ENCODE measurements at regions not wholly inside any gene's neighbourhood (a gene's known extent, or its start where the extent isn't known, plus 50 kb on each side); places are given as distances from the start of the nearest gene placed in this dataset.
"Not testable (repeated sequence)": the region's sequence is repeated elsewhere in the genome, so short reads cannot be mapped to it uniquely, and the experiment has no call there.

DNA sequence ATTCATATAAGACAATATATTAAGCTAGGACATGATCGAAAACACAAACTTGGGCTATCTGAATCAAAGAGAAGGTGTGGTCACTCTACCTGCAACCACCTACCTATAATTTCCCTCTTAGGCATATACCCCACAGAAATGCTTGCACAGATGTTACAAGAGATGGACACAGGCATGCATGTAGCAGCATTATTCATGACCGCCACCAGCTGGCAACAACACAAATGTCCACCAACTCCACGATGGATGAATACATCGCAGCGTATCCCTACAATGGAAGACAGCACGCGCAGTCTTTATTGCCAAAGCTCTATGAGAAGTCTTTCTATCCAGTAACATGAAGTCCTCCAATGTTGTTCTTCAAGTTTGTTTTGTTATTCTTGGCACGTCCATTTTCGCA, 90.8 kb downstream of the ARL4C start:
- DNase-seq (ENCODE audit: low read depth) = no peak

DNA sequence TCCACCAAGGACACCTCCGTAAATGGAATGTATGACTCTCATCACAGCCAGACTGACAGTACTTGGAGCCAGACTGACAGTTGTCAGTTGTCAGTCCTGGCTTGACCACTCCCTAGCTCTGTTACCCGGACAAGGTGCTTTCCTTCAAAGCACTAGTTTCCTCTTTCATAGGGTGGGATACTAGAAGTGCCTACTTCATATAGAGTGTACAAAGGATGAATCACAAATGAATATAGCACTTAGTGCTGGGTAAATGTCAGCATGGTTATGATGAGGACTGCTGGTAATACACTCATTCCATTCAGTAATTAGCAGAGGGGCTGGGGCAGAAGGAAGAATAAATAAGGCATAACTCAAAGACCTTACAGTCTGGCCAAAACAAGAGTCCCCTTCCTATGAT, 91.4 kb downstream of the ARL4C start:
- DNase-seq (ENCODE audit: low read depth) = no peak

DNA sequence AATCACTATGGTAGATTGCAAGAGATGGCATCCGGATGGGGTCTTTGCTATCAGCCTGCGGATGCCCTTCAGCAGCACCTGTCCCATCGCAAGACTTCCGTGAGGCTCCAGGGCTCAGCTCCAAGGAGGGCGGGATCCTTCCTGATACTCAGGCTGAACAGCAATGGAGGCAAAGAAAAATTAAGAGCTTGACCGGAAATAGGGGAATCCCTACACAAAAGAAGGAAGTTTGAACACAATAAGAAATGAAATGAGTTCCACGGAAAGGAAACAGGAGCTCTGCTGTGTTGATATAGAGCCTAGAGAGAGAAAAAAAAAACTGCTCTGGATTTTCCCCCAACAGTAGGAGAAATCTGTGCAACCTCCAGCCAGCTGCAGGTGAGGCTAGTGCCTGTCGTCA, 91.9 kb downstream of the ARL4C start:
- DNase-seq (ENCODE audit: low read depth) = no peak

- DNase-seq (ENCODE audit: low read depth) = no peak
These were observed 93.1 kb downstream of the ARL4C start for GRCh38 chr2:234403751-234404150.

DNA sequence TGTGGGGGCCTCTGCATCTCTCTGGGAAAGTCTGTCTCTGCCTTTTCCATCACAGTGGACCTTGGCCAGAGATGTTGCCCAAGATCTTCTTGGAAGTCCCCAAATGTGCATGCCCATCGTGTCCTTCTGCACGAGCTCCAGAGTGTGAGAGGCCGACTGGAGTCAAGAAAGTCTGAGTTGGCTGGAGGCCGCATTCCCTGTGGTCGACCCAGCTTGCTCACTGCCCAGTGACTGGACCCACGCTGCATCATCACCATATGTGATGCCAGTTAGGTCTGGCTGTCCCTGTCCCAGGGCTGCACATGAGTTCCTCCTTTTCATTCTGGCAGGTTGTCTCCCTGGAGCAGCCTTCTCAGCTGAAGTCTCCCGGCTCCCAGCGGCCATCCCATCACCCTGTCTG, 93.8 kb downstream of the ARL4C start:
- DNase-seq (ENCODE audit: low read depth) = no peak

- no peak for DNase-seq (ENCODE audit: low read depth)
These were observed 95.5 kb downstream of the ARL4C start for GRCh38 chr2:234401426-234401825.

DNA sequence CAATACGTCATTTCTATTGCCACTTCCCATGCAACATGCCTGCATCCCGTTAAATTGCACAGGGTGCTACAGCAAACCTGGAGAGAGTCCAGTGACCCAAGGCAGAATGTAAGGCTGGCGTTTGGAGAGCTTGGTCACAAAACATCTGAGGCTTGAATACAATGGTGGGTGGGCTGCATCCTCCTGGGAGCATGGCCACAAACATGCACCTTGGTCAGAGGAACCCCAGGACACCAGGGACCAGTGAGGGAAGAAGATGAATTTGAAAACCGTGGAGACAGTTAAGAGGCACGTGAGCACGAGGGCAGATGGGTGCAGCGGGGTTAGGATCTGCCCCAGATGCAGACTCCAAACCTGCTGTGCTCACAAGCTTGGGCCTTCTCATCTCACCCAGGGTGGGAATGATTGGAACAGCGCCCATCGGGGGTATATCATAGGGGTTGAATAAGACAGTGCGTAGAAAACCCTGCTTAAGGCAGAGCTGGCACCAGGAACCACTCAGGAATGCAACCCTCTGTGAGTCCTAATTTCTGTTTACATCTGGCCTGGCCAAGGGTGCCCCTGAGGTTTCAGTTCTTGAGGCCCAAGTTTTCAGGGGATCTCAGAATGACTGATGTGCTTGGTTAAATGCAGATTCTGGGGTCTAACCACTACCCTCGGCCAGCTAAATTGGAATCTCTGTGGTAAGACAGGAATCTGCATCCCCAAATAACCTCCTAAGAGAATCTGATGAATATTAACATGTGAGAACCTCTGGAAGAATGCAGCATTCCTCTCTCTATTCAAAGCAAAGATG, 97.2 kb downstream of the ARL4C start:
- DNase-seq (ENCODE audit: low read depth) = no peak

GRCh38 chr2:234398531-234398930, 98.3 kb downstream of the ARL4C start:
- DNase-seq (ENCODE audit: low read depth) = no peak

DNA sequence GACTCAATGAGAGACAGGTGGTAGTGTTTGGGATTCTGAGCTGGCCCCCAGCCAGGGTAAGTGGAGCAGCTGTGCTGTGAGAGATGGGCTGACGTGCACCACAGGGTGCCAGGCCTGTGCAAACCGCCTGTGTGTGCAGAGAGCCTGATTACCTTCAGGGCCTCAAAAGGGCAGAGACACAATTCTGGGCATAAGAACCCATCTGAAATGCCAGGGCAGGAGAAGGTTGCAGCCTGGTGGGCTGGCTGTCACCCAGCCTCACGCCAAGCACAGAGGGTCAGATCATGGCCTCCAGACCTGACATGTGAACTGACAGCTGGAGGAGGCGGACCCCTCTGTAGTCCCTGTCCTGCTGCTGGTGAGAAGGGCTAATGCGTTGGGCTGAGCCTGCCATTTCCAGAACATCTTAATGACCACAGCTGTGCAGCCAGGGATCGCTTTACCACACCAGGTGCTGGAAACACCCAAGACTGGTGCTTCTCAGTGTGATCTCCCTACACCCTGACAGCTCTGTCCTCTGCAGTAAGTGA, 100.9 kb downstream of the ARL4C start:
- no peak for DNase-seq (ENCODE audit: low read depth)

DNA sequence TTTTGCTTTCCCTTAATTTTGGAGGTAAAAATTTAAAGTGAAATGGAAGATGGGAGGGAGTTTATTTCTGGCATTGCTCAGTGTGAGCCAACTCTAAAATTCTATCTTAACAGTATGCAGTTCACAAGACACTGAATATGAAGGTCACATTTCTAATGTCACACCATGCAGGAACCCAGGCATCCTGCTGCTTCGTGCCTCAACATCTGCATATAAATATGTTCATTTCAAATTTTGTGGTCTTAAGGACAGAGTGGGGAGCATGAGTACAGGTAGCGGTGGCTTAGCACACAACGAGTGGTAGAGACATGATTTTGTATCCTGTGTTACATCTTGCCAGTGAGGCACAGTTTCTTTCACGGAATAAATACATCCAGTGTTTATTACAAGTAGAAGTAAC, 102.4 kb downstream of the ARL4C start:
- no peak for DNase-seq (ENCODE audit: low read depth)

- DNase-seq (ENCODE audit: low read depth) = no peak
These were observed 103.5 kb downstream of the ARL4C start for GRCh38 chr2:234393354-234393753.

DNA sequence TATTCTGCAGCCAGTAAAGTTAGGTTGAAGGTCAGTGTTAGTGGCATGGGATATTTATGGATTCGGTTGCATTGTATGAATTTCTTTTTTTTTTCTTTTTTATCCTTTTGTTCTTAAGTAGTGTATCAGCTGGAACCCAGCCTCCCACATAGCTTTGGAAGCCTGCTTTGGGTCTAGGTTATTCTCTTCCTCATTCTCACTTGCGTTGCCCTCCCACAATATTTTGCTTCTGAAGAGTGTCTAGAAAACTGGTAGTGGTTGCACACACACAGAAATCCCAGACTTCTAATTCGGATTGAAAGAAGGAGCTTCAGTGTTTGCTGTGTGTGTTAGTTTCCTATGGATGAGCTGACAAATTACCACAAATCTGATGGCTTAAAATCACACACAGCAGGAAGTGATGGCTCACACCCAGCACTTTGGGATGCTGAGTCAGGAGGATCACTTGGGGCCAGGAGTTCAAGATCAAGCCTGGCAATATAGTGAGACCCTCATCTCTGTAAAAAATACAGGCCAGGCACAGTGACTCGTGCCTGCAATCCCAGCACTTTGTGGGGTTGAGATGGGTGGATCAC, 104.8 kb downstream of the ARL4C start:
- DNase-seq (ENCODE audit: low read depth) = no peak

DNA sequence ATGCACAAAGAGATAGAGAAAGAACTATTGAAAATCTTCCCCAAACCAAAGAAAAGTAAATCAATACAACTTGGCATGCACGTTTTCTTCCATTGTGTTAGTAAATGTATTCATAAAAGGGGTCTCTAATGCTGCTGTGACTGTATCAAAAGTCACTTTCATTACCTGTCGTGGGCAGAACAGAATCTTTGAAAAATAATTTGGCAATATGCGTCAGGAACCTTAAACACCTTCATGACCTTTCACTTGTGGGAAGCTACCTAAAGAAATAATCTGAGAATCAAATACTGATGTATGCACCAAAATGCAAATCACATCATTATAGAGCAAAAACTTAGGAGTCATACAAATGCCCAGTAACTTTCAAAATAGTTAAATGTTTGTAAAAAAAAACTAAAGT, 105.3 kb downstream of the ARL4C start:
- DNase-seq (ENCODE audit: low read depth) = no peak

- not testable (repeated sequence) for DNase-seq (ENCODE audit: low read depth)
These were observed 107.2 kb downstream of the ARL4C start for GRCh38 chr2:234389661-234390060.

DNA sequence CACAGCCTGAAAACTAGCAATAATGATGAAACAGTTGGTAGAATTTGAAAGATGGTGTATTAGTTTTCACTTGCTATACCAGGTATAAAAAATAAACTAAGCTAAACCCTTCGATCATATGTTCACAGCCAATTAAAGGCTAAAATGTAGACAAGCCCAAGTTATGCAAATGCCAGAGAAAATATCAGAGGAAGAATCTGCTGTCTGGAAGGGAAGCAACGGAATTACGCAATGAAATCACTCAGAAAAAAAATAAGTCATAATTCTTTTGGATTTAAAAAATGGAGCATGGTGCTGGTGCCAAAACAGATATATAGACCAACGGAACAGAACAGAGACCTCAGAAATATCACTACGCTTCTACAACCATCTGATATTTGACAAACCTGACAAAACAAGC, 108.3 kb downstream of the ARL4C start:
- no peak for DNase-seq (ENCODE audit: low read depth)

- no peak for DNase-seq (ENCODE audit: low read depth)
These were observed 109.9 kb downstream of the ARL4C start for GRCh38 chr2:234386971-234387370.

DNA sequence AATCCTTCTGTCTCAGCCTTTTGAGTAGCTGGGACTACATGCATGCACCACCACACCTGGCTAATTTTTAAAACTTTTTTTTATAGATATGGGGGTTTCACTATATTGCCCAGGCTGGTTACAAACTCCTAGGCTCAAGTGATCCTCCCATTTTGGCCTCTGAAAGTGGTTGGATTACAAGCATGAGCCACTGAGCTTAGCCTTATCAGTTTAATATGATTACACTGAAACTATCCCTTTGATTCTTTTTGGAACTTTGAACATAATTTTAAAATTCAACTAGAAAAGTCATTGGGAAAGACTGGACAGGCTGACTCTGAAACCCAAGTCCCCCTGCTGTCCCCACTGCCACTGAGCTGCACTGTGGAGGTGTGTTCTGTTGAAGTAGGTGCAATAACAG, 114.8 kb downstream of the ARL4C start:
- no peak for DNase-seq (ENCODE audit: low read depth)

GRCh38 chr2:234378958-234379357, 117.9 kb downstream of the ARL4C start:
- not testable (repeated sequence) for DNase-seq (ENCODE audit: low read depth)

- DNase-seq (ENCODE audit: low read depth) = no peak
These were observed 118.4 kb downstream of the ARL4C start for GRCh38 chr2:234378440-234378839.

DNA sequence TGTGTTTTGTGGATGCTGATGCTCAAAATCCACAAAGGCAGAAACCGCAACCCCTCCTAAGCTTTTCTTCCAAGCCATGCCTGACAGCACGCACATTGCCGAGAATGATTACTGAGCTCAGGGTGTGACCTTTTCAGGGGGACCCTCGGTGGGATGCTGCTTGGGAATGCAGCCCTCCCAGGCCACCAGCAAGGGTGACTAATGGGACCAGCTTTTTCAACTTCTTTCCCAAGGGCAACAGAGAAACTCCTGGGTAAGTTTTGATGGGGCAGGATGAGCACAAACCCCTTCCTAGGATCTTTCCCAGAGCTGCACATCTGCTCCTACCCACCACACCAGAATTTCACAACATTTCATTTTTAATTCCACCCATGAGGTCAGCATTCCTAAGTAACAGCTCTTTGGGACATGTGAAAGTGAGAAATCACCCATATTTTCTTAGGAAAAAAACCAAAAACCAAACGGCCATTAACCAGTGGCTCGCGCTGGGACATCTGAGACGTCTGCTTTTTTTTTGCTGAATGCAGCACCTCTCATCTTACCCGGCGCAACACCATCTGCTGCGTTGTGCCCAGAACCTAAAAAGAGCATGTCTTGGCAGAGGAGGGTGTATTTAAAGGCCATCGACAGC, 119.0 kb downstream of the ARL4C start:
- DNase-seq (ENCODE audit: low read depth) = no peak

DNA sequence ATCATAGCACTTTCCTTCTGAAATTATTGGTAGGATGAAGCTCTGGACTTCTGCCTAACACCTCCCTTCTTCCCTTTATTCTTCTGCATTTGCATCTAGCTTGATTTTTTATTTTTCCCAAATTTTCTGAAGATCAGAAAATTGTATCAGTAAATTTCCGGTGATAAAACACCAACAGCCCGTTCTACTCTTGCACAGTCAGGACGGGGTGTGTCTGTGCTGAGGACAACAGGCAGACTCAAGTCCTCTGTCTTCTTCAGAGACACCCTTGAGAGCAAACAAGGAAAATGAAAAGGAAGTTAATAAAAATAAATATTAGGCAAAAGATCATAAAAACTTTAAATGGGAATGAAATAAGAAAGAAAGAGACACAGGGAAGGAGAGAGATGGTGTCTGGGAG, 120.7 kb downstream of the ARL4C start:
- no peak for DNase-seq (ENCODE audit: low read depth)

GRCh38 chr2:234375176-234375880, 121.6 kb downstream of the ARL4C start:
- DNase-seq (ENCODE audit: low read depth) = no peak

DNA sequence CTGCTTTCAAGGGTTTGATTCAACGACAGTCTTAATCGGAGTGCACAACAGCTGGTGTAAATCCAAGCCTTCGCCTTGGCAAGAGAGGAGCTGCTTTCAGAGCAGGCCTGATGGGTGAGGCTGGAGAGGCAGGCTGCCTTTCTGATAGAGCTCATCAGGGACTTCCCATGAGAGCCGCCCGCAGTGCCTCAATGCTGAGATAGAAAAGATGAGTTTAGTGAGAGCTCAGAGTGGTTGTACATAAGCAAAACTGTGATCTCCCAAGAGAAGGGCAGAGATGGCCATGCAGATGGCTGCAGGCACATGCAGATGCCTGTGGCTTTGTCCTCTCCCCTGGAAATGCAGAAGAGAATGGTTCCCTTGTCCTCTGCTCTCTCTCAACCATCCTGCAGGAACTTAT, 122.1 kb downstream of the ARL4C start:
- no peak for DNase-seq (ENCODE audit: low read depth)

All from stimulated activated CD4-positive, alpha-beta T cell treated with anti-CD3 and anti-CD28 coated beads, Interleukin-2, amount 100 ng/mL, for 4 hours (primary cell).